Stomach (tissue), 8 donors: ENCODE measurements at regions not wholly inside any gene's neighbourhood (a gene's known extent, or its start where the extent isn't known, plus 50 kb on each side); places are given as distances from the start of the nearest gene placed in this dataset.
A peak's percentile ranks its signal among the peaks of the same experiment; 100 is the strongest.

Experiments used
- DNase-seq, 2 donors: peaks; one replicate each; pipeline versions ENCODE4 v3.0.0 to v3.0.0-alpha.2; 2013 to 2019
- H3K27ac ChIP-seq, 5 donors: fragments of 200-600 bp in 4 of 5; sonication (generic) in 4 of 5; one replicate each; pipeline ENCODE4 v1.5.1; 2013 to 2019; ENCODE audit warnings: mild to moderate bottlenecking in 1 of 5, moderate library complexity in 1 of 5
- H3K27me3 ChIP-seq, 3 donors: fragments of 200-600 bp; sonication (generic); one replicate each; pipeline ENCODE4 v1.5.1; 2017 to 2019; ENCODE audit warnings: mixed run types in 1 of 3
- H3K36me3 ChIP-seq, 4 donors: fragments of 200-600 bp; sonication (generic); 1 replicate in 3 of 4; 2 replicates in 1 of 4; pipeline ENCODE4 v1.5.1; 2016 to 2019
- H3K4me1 ChIP-seq, 4 donors: fragments of 200-600 bp; sonication (generic); one replicate each; pipeline ENCODE4 v1.5.1; 2016 to 2019
- H3K4me3 ChIP-seq, 4 donors: fragments of 200-600 bp; sonication (generic) in 3 of 4; one replicate each; pipeline ENCODE4 v1.5.1; 2016 to 2019; ENCODE audit warnings: mild to moderate bottlenecking in 1 of 4
- H3K9me3 ChIP-seq, 4 donors: fragments of 200-600 bp; sonication (generic); one replicate each; pipeline ENCODE4 v1.5.1; 2016 to 2019
- CTCF ChIP-seq, 7 experiments: fragments of 450-650 bp in 4 of 7; fragments of 200-600 bp in 3 of 7; sonication (generic) in 3 of 7; IDR thresholded peaks; one replicate each; pipeline ENCODE4 v1.5.1; 2016 to 2019; ENCODE audit warnings: antibody characterized with exemption in 7 of 7, control low read depth in 2 of 7, mild to moderate bottlenecking in 1 of 7
- EP300 ChIP-seq: sonication (generic); formaldehyde crosslinking; IDR thresholded peaks from one replicate; pipeline ENCODE4 v1.6.1; 2017; ENCODE audit warnings: antibody characterized with exemption
- POLR2A ChIP-seq, 4 donors: fragments of 450-650 bp; IDR thresholded peaks; one replicate each; pipeline ENCODE4 v1.6.1; 2016; ENCODE audit warnings: antibody characterized with exemption in 4 of 4, control low read depth in 2 of 4, mild to moderate bottlenecking in 1 of 4, moderate library complexity in 1 of 4
- POLR2AphosphoS5 ChIP-seq, 3 donors: sonication (generic); formaldehyde crosslinking; IDR thresholded peaks; one replicate each; pipeline ENCODE4 v1.6.1; 2016; ENCODE audit warnings: antibody characterized with exemption in 3 of 3
- WGBS, 5 donors: extraction: QIAGEN DNeasy Blood & Tissue Kit in 3 of 5; methylation state at CpG; one replicate each; pipeline versions ENCODE4 v1.1.5 to v1.1.7; 2013 to 2018; 5-methylcytosine and 5-hydroxymethylcytosine counted together
- intact Hi-C: fragments of 100-400 bp; cut with DNase I; formaldehyde crosslinking; loops from one replicate; pipeline ENCODE4 v1.15.1; 2023; ENCODE audit warnings: low total_unique reads
- donor health status: healthy with polysubstance abuse.
- donor health status: Bipolar disorder and iron deficiency.
- donor health status: healthy.

GRCh38 chr11:130693543-130693942, 222.7 kb downstream of the SNX19 start:
- H3K4me1 ChIP-seq: no peaks in the 10 kb centered on the region
- H3K4me3 ChIP-seq: no peak overlapping the region
- no peaks in the 10 kb centered on the region for H3K9me3 ChIP-seq
- 89 to 97% (median 93%) methylated on average over 5 of the region's 5 CpGs for WGBS, 5 donors
- no peaks in the 10 kb centered on the region for H3K27me3 ChIP-seq
- no peaks in the 10 kb centered on the region for H3K36me3 ChIP-seq
- no peak for DNase-seq
- intact Hi-C loops: no loop called here
- TF ChIP-seq POLR2A (IDR thresholded peaks at IDR 0.05) (no peak), POLR2AphosphoS5 (IDR thresholded peaks at IDR 0.05) (no peak), EP300 (no peak), CTCF (IDR thresholded peaks at IDR 0.05) (no peak)
- H3K27ac ChIP-seq: no peak overlapping the region

GRCh38 chr11:130694488-130695045, 221.7 kb downstream of the SNX19 start:
- TF ChIP-seq POLR2A (IDR thresholded peaks at IDR 0.05) (no peak), POLR2AphosphoS5 (IDR thresholded peaks at IDR 0.05) (no peak), EP300 (no peak), CTCF (IDR thresholded peaks at IDR 0.05) (no peak)
- intact Hi-C loops: no loop called here
- H3K27me3 ChIP-seq: no peaks in the 10 kb centered on the region
- no peaks in the 10 kb centered on the region for H3K4me1 ChIP-seq
- H3K27ac ChIP-seq: no peak overlapping the region
- DNase-seq: peak in 1 of 2 donors; percentile 32
- no peaks in the 10 kb centered on the region for H3K9me3 ChIP-seq
- no peaks in the 10 kb centered on the region for H3K36me3 ChIP-seq
- no peak overlapping the region for H3K4me3 ChIP-seq
- WGBS, 5 donors: 80 to 94% (median 88%) methylated on average over 5 of the region's 5 CpGs

GRCh38 chr11:130698174-130698573, 218.1 kb downstream of the SNX19 start:
- peak in 2 of 3 donors; percentile 26 to 34 for TF ChIP-seq POLR2AphosphoS5 (IDR thresholded peaks at IDR 0.05)
- TF ChIP-seq POLR2A (IDR thresholded peaks at IDR 0.05): no peak
- no peak for TF ChIP-seq EP300
- DNase-seq: peak in 1 of 2 donors; percentile 75
- Histone ChIP-seq H3K36me3 (no peaks in the 10 kb centered on the region), H3K27ac (peak overlapping the region in 4 of 5 donors; percentile 32 to 60 (median 54)), H3K9me3 (no peaks in the 10 kb centered on the region), H3K27me3 (no peaks in the 10 kb centered on the region), H3K4me1 (no peaks in the 10 kb centered on the region), H3K4me3 (no peak overlapping the region)
- 33 to 60% (median 50%) methylated on average over 10 of the region's 10 CpGs for WGBS, 5 donors
- intact Hi-C loops: no loop called here

- H3K36me3 ChIP-seq: no peaks in the 10 kb centered on the region
- intact Hi-C loops: no loop called here
Measured at GRCh38 chr11:130699561-130699960, 216.7 kb downstream of the SNX19 start.

More at GRCh38 chr11:130699561-130699960, 216.7 kb downstream of the SNX19 start:
- TF ChIP-seq CTCF (IDR thresholded peaks at IDR 0.05) (no peak), EP300 (no peak), POLR2AphosphoS5 (IDR thresholded peaks at IDR 0.05) (no peak), POLR2A (IDR thresholded peaks at IDR 0.05) (no peak)
- Histone ChIP-seq H3K27me3 (no peaks in the 10 kb centered on the region), H3K27ac (no peak overlapping the region), H3K9me3 (no peaks in the 10 kb centered on the region), H3K4me1 (no peaks in the 10 kb centered on the region), H3K4me3 (no peak overlapping the region)
- 83 to 93% (median 90%) methylated on average over 7 of the region's 7 CpGs for WGBS, 5 donors
- DNase-seq: no peak
